Upper lobe of right lung (tissue), 1 donor: ENCODE measurements at regions not wholly inside any gene's neighbourhood (a gene's known extent, or its start where the extent isn't known, plus 50 kb on each side); places are given as distances from the start of the nearest gene placed in this dataset.

ENCODE experiments used
- ATAC-seq: fragments of 200-7000 bp; cut with Tn5 transposase; one replicate; pipeline ENCODE4 v1.9.1; 2020; ENCODE audit warnings: mild to moderate bottlenecking, moderate library complexity
- DNase-seq: peaks from one replicate; pipeline ENCODE4 v3.0.0-alpha.2; 2020
- H3K27ac ChIP-seq: fragments of 200-600 bp; one replicate; pipeline ENCODE4 v1.8.0; 2022
- H3K27me3 ChIP-seq: fragments of 200-600 bp; one replicate; pipeline ENCODE4 v1.8.0; 2022; ENCODE audit warnings: mild to moderate bottlenecking
- H3K36me3 ChIP-seq: fragments of 200-600 bp; one replicate; pipeline ENCODE4 v1.8.0; 2022
- H3K4me1 ChIP-seq: fragments of 200-600 bp; one replicate; pipeline ENCODE4 v1.8.0; 2022
- H3K4me3 ChIP-seq: fragments of 200-600 bp; one replicate; pipeline ENCODE4 v1.8.0; 2022; ENCODE audit warnings: mild to moderate bottlenecking
- H3K9me3 ChIP-seq: fragments of 200-600 bp; one replicate; pipeline ENCODE4 v1.8.0; 2022
- intact Hi-C: fragments of 100-400 bp; cut with DNase I; formaldehyde crosslinking; loops from one replicate; pipeline ENCODE4 v1.11.0; 2022
- TF ChIP-seq, protein P1 (sequence below): fragments of 200-600 bp; IDR thresholded peaks from one replicate; pipeline ENCODE4 v1.8.0; 2022; ENCODE audit warnings: antibody characterized with exemption
- donor health status: DM: no; HTN: yes; CAD: no; lungs with severe emphysema.

DNA sequence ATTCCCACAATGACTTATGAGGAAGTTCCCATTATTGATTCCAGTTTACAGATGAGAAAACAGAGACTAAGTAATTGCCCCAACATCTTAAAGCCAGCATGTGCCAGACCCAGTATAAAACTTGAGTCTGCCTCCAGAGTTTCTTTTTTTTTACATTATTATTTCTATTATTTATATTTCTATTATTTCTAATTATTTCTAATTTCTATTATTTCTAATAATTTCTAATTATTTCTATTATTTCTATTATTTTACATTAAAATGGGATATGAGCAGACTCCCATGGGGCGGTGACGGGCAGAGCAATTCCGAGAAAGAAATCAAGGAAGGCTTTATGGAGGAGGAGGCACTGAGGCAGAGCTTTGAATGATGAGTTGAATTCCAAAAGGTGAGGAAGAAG lies 54.4 kb upstream of the BDKRB2 start:
- Histone ChIP-seq H3K36me3 (no peaks in the 10 kb centered on the region), H3K4me1 (no peaks in the 10 kb centered on the region), H3K27me3 (no peaks in the 10 kb centered on the region), H3K27ac (no peak overlapping the region), H3K9me3 (no peaks in the 10 kb centered on the region), H3K4me3 (no peak overlapping the region)
- DNase-seq: no peak
- intact Hi-C loops: no loop called here
- TF ChIP-seq, protein P1, sequence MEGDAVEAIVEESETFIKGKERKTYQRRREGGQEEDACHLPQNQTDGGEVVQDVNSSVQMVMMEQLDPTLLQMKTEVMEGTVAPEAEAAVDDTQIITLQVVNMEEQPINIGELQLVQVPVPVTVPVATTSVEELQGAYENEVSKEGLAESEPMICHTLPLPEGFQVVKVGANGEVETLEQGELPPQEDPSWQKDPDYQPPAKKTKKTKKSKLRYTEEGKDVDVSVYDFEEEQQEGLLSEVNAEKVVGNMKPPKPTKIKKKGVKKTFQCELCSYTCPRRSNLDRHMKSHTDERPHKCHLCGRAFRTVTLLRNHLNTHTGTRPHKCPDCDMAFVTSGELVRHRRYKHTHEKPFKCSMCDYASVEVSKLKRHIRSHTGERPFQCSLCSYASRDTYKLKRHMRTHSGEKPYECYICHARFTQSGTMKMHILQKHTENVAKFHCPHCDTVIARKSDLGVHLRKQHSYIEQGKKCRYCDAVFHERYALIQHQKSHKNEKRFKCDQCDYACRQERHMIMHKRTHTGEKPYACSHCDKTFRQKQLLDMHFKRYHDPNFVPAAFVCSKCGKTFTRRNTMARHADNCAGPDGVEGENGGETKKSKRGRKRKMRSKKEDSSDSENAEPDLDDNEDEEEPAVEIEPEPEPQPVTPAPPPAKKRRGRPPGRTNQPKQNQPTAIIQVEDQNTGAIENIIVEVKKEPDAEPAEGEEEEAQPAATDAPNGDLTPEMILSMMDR: no peak
- ATAC-seq: no peak

DNA sequence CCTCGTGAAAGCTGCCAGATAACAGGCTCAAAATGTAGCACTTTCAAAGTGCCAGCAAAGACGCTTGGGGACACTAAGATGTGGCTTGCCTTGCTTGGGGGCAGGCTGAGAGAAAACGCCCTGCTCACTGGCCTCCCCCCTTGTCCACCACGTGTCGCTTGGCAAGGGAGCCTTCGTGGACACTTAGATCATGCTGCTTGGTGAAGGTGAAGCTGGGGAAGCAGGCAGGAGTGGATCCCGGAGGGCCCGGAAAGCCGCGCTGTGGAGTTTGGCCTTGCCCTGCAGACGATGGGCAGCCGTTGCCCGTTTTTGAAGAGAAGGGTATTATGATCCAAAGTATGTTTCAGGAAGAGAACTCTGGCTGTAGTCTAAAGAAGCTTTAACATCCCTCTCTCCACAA lies 53.4 kb upstream of the BDKRB2 start:
- no peak overlapping the region for H3K4me3 ChIP-seq
- no peak overlapping the region for H3K27ac ChIP-seq
- ATAC-seq (no peak), DNase-seq (no peak)
- TF ChIP-seq, protein P1: no peak
- H3K27me3 ChIP-seq: no peaks in the 10 kb centered on the region
- no peaks in the 10 kb centered on the region for H3K4me1 ChIP-seq
- H3K9me3 ChIP-seq: no peaks in the 10 kb centered on the region
- intact Hi-C loops: no loop called here
- no peaks in the 10 kb centered on the region for H3K36me3 ChIP-seq

DNA sequence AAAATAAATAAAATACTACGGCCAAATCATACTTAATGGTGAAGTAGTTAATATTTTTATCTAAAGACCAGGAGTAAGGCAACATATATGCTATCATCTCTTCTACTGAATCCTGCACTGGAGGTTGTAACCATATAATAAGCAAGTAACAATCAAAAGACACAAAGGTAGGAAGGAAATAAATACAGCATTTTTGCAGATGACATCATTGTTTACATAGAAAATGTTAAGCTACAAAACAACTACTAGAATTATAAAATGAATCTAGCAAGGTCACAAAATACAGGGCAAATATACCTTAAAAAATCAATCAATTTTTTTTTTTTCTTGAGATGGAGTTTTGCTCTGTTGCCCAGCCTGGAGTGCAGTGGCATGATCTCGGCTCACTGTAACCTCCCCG lies 51.6 kb upstream of the BDKRB2 start:
- Histone ChIP-seq H3K36me3 (no peaks in the 10 kb centered on the region), H3K4me3 (no peak overlapping the region), H3K4me1 (no peaks in the 10 kb centered on the region), H3K27ac (no peak overlapping the region), H3K27me3 (no peaks in the 10 kb centered on the region), H3K9me3 (no peaks in the 10 kb centered on the region)
- no peak for DNase-seq
- ATAC-seq: no peak
- intact Hi-C loops: no loop called here
- TF ChIP-seq, protein P1: no peak
